Renal cortex interstitium (tissue), 11 donors: ENCODE measurements at regions not wholly inside any gene's neighbourhood (a gene's known extent, or its start where the extent isn't known, plus 50 kb on each side); places are given as distances from the start of the nearest gene placed in this dataset.
"Not testable (repeated sequence)": the region's sequence is repeated elsewhere in the genome, so short reads cannot be mapped to it uniquely, and the experiment has no call there.

Source experiments
- DNase-seq, 11 donors: peaks; one replicate each; pipeline ENCODE4 v3.0.0-alpha.2; 2013; ENCODE audit warnings: low read depth in 9 of 11, low spot score in 4 of 11; ENCODE audit errors: extremely low read depth in 1 of 11

- no peak for DNase-seq
Observed at GRCh38 chr14:28294834-28295440, 471.6 kb upstream of the FOXG1 start.

GRCh38 chr14:28297559-28297958 lies 469.0 kb upstream of the FOXG1 start:
- DNase-seq: no peak

- DNase-seq: no peak
Observed at GRCh38 chr14:28298156-28298555, 468.4 kb upstream of the FOXG1 start.

GRCh38 chr14:28299227-28299626 lies 467.4 kb upstream of the FOXG1 start:
- DNase-seq: no peak

- DNase-seq: no peak
Observed at GRCh38 chr14:28300356-28300755, 466.2 kb upstream of the FOXG1 start.

- DNase-seq: no peak
Observed at GRCh38 chr14:28301179-28301578, 465.4 kb upstream of the FOXG1 start.

GRCh38 chr14:28303248-28303647 lies 463.3 kb upstream of the FOXG1 start:
- DNase-seq: no peak

GRCh38 chr14:28305938-28306337 lies 460.6 kb upstream of the FOXG1 start:
- no peak for DNase-seq

GRCh38 chr14:28307506-28307905 lies 459.1 kb upstream of the FOXG1 start:
- no peak for DNase-seq

GRCh38 chr14:28308734-28309133 lies 457.9 kb upstream of the FOXG1 start:
- DNase-seq: no peak

GRCh38 chr14:28317890-28318675 lies 448.5 kb upstream of the FOXG1 start:
- DNase-seq: not testable (repeated sequence)

GRCh38 chr14:28321475-28322244 lies 444.9 kb upstream of the FOXG1 start:
- DNase-seq: no peak

GRCh38 chr14:28323366-28323765 lies 443.2 kb upstream of the FOXG1 start:
- no peak for DNase-seq

- DNase-seq: no peak
Observed at GRCh38 chr14:28323951-28324741, 442.4 kb upstream of the FOXG1 start.

- no peak for DNase-seq
Observed at GRCh38 chr14:28340816-28341215, 425.8 kb upstream of the FOXG1 start.

GRCh38 chr14:28344381-28344780 lies 422.2 kb upstream of the FOXG1 start:
- DNase-seq: no peak

GRCh38 chr14:28348797-28349196 lies 417.8 kb upstream of the FOXG1 start:
- DNase-seq: no peak

GRCh38 chr14:28356819-28357218 lies 409.8 kb upstream of the FOXG1 start:
- no peak for DNase-seq

- no peak for DNase-seq
Observed at GRCh38 chr14:28361486-28361885, 405.1 kb upstream of the FOXG1 start.
